ENCODE measurements at regions not wholly inside any gene's neighbourhood (a gene's known extent, or its start where the extent isn't known, plus 50 kb on each side); places are given as distances from the start of the nearest gene placed in this dataset.

DNA sequence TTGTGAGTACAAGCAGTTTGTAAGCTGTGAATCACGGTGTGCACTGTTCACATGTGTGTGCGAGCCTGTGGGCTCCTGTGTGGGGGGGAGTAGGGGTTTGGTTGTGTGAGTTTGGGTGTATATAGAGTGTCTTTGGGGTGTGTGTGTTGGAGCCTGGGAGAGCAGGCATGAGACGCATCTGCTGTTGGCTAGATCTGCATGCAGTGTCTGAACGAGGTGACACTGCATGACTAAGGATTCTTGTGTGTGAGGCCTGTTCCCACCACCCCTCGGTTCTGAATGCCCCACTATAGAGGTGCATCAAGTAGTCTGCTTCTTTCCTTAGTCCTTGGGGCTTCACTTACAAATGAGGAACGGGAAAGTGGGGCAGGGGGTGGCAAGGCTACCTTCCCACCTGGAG lies 68.4 kb downstream of the MAGEF1 start:
- Histone ChIP-seq H3K4me3 (ENCODE audit: low read depth, low read length) (no peak overlapping the region), H3K27ac (no peak overlapping the region), H3K36me3 (replicated peaks) (no peaks in the 10 kb centered on the region), H3K27me3 (replicated peaks) (peaks cover 5% of the 10 kb centered on the region)
- DNase-seq, result no peak
- in situ Hi-C loops (cut with HindIII; ENCODE audit: low pct_ligation_motif_present, low sequenced_read_pairs), result no loop called here
- TF ChIP-seq, protein P1, sequence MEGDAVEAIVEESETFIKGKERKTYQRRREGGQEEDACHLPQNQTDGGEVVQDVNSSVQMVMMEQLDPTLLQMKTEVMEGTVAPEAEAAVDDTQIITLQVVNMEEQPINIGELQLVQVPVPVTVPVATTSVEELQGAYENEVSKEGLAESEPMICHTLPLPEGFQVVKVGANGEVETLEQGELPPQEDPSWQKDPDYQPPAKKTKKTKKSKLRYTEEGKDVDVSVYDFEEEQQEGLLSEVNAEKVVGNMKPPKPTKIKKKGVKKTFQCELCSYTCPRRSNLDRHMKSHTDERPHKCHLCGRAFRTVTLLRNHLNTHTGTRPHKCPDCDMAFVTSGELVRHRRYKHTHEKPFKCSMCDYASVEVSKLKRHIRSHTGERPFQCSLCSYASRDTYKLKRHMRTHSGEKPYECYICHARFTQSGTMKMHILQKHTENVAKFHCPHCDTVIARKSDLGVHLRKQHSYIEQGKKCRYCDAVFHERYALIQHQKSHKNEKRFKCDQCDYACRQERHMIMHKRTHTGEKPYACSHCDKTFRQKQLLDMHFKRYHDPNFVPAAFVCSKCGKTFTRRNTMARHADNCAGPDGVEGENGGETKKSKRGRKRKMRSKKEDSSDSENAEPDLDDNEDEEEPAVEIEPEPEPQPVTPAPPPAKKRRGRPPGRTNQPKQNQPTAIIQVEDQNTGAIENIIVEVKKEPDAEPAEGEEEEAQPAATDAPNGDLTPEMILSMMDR (IDR thresholded peaks at IDR 0.05; ENCODE audit: low read depth, low read length, missing control alignments), result no peak

GRCh38 chr3:184642631-184643285 lies 69.1 kb downstream of the MAGEF1 start:
- Histone ChIP-seq H3K27me3 (replicated peaks) (peaks cover 5% of the 10 kb centered on the region), H3K4me3 (ENCODE audit: low read depth, low read length) (no peak overlapping the region), H3K27ac (no peak overlapping the region), H3K36me3 (replicated peaks) (no peaks in the 10 kb centered on the region)
- no peak for DNase-seq
- TF ChIP-seq, protein P1 (IDR thresholded peaks at IDR 0.05; ENCODE audit: low read depth, low read length, missing control alignments), result no peak
- in situ Hi-C loops (cut with HindIII; ENCODE audit: low pct_ligation_motif_present, low sequenced_read_pairs), result no loop called here

DNA sequence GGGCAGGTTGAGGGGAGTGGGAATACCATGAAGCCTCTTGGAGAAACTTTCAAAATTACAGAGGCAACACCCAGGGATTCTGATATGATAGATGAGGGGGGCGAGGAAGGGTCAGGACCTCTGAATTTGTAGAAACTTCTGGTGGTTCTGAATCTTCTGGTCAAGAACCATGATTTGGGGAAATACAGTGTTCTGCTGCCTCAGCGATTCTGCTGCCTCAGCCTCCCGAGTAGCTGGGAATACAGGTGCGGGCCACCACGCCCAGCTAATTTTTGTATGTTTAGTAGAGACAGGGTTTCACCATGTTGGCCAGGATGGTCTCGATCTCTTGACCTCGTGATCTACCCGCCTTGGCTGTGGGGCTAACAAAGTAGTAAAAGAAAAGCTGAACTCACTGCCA lies 70.4 kb downstream of the MAGEF1 start:
- in situ Hi-C loops (cut with HindIII; ENCODE audit: low pct_ligation_motif_present, low sequenced_read_pairs), result no loop called here

GRCh38 chr3:184639351-184639750 lies 72.5 kb downstream of the MAGEF1 start:
- in situ Hi-C loops (cut with HindIII; ENCODE audit: low pct_ligation_motif_present, low sequenced_read_pairs), result no loop called here
- H3K36me3 ChIP-seq (replicated peaks), result no peaks in the 10 kb centered on the region
- H3K4me3 ChIP-seq (ENCODE audit: low read depth, low read length), result no peak overlapping the region
- H3K27me3 ChIP-seq (replicated peaks), result peaks cover 5% of the 10 kb centered on the region
- TF ChIP-seq, protein P1 (IDR thresholded peaks at IDR 0.05; ENCODE audit: low read depth, low read length, missing control alignments), result no peak
- H3K27ac ChIP-seq, result no peak overlapping the region
- no peak for DNase-seq

More for the DNA sequence above, 70.4 kb downstream of the MAGEF1 start:
- TF ChIP-seq, protein P1 (IDR thresholded peaks at IDR 0.05; ENCODE audit: low read depth, low read length, missing control alignments), result no peak
- no peaks in the 10 kb centered on the region for H3K36me3 ChIP-seq (replicated peaks)
- peaks cover 5% of the 10 kb centered on the region for H3K27me3 ChIP-seq (replicated peaks)
- no peak overlapping the region for H3K4me3 ChIP-seq (ENCODE audit: low read depth, low read length)
- no peak overlapping the region for H3K27ac ChIP-seq
- DNase-seq, result no peak

- TF ChIP-seq, protein P1 (IDR thresholded peaks at IDR 0.05; ENCODE audit: low read depth, low read length, missing control alignments), result no peak
- in situ Hi-C loops (cut with HindIII; ENCODE audit: low pct_ligation_motif_present, low sequenced_read_pairs), result no loop called here
- DNase-seq, result no peak
- Histone ChIP-seq H3K27ac (no peak overlapping the region), H3K36me3 (replicated peaks) (no peaks in the 10 kb centered on the region), H3K4me3 (ENCODE audit: low read depth, low read length) (no peak overlapping the region), H3K27me3 (replicated peaks) (peaks cover 5% of the 10 kb centered on the region)
Measured at GRCh38 chr3:184637705-184638104, 74.2 kb downstream of the MAGEF1 start.
